Activated T-helper 17 cell treated with anti-CD3 and anti-CD28 coated beads, Interleukin-2, amount 50 U/mL, for 72 hours (primary cell): ENCODE measurements at regions not wholly inside any gene's neighbourhood (a gene's known extent, or its start where the extent isn't known, plus 50 kb on each side); places are given as distances from the start of the nearest gene placed in this dataset.
"Not testable (repeated sequence)": the region's sequence is repeated elsewhere in the genome, so short reads cannot be mapped to it uniquely, and the experiment has no call there.

Experiments
- ATAC-seq: fragments of 150-1000 bp; cut with Tn5 transposase; replicated peaks from 2 replicates; pipeline ENCODE4 v1.10.0; 2021; ENCODE audit warnings: mild to moderate bottlenecking, moderate library complexity
- H3K27ac Mint-ChIP-seq: one replicate; pipeline ENCODE4 v1.8.0; 2022; ENCODE audit warnings: mixed read lengths
- H3K27me3 Mint-ChIP-seq: one replicate; pipeline ENCODE4 v1.8.0; 2022; ENCODE audit warnings: mixed read lengths
- H3K36me3 Mint-ChIP-seq: one replicate; pipeline ENCODE4 v1.8.0; 2022; ENCODE audit warnings: low read depth, mild to moderate bottlenecking, mixed read lengths
- H3K4me1 Mint-ChIP-seq: one replicate; pipeline ENCODE4 v1.8.0; 2022; ENCODE audit warnings: mixed read lengths
- H3K4me3 Mint-ChIP-seq: one replicate; pipeline ENCODE4 v1.8.0; 2022; ENCODE audit warnings: mild to moderate bottlenecking, mixed read lengths
- H3K9me3 Mint-ChIP-seq: one replicate; pipeline ENCODE4 v1.8.0; 2022; ENCODE audit warnings: mixed read lengths

DNA sequence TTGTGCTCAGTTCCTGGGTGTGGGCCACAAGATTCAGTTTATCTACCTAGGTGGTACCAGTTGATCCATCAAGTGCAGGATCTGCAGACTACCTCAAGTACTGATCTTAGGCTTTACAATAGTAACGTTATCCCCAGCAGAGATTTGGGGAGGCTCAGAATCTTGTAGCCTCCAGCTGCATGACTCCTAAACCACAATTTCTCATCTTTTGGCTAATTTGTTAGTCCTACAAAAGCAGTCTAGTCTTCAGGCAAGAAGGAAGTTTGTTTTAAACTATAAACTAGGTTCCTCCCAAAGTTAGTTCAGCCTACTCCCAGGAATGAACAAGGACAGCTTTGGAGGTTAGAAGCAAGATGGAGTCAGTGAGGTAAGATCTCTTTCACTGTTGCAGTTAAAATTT, 213.5 kb upstream of the PIEZO2 start:
- no peaks in the 10 kb centered on the region for H3K4me1 Mint-ChIP-seq
- no peaks in the 10 kb centered on the region for H3K9me3 Mint-ChIP-seq
- H3K27ac Mint-ChIP-seq, result no peak overlapping the region
- no peaks in the 10 kb centered on the region for H3K36me3 Mint-ChIP-seq
- no peaks in the 10 kb centered on the region for H3K27me3 Mint-ChIP-seq
- no peak overlapping the region for H3K4me3 Mint-ChIP-seq
- ATAC-seq, result no peak

DNA sequence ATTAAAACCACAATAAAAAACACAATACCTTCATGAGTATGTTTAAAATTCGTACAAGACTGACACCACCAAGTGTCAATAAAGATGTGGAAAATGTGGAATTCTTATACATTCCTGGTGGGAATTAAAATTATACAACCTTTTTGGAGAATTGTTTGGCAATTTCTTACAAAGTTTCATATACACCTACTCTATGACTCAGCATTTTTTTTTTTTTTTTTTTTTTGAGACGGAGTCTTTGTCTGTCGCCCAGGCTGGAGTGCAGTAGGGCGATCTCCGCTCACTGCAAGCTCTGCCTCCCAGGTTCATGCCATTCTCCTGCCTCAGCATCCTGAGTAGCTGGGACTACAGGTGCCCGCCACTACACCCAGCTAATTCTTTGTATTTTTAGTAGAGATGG, 212.5 kb upstream of the PIEZO2 start:
- not testable (repeated sequence) for H3K36me3 Mint-ChIP-seq, H3K4me3 Mint-ChIP-seq

DNA sequence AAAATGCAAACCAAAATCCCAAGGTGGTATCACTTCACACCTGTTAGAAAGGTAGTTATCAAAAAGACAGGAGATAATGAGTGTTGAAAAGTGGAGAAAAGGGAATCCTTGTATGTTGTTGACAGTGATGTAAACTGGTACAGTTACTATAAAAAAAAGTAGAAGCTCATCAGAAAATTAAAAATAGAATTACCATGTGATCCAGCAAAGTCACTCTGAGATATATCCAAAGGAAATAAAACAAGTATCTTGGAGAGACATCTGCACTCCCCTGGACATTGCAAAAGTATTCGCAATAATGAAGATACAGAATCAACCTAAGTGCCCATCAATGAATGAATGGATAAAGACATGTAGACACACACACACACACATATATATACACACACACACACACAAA, 208.3 kb upstream of the PIEZO2 start:
- H3K27ac Mint-ChIP-seq, result no peak overlapping the region
- no peak for ATAC-seq
- no peaks in the 10 kb centered on the region for H3K9me3 Mint-ChIP-seq
- no peaks in the 10 kb centered on the region for H3K4me1 Mint-ChIP-seq
- no peaks in the 10 kb centered on the region for H3K27me3 Mint-ChIP-seq
- no peak overlapping the region for H3K4me3 Mint-ChIP-seq
- no peaks in the 10 kb centered on the region for H3K36me3 Mint-ChIP-seq

More for the DNA sequence above, 212.5 kb upstream of the PIEZO2 start:
- H3K27ac Mint-ChIP-seq, ATAC-seq, H3K27me3 Mint-ChIP-seq, H3K4me1 Mint-ChIP-seq, H3K9me3 Mint-ChIP-seq: not testable (repeated sequence)

DNA sequence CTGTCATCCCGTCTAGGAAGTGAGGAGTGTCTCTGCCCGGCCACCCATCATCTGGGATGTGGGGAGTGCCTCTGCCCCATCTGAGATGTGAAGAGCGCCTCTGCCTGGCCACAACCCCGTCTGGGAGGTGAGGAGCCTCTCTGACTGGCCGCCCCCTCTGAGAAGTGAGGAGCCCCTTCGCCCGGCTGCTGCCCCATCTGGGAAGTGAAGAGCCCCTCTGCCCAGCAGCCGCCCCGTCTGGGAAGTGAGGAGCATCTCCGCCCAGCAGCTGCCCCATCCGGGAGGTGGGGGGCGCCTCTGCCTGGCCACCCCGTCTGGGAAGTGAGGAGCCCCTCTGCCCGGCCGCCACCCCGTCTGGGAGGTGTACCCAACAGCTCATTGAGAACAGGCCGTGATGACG, 195.2 kb upstream of the PIEZO2 start:
- H3K4me3 Mint-ChIP-seq, H3K4me1 Mint-ChIP-seq, H3K36me3 Mint-ChIP-seq, H3K27ac Mint-ChIP-seq, ATAC-seq: not testable (repeated sequence)
- peaks cover 19% of the 10 kb centered on the region for H3K9me3 Mint-ChIP-seq
- H3K27me3 Mint-ChIP-seq, result peaks cover 18% of the 10 kb centered on the region

DNA sequence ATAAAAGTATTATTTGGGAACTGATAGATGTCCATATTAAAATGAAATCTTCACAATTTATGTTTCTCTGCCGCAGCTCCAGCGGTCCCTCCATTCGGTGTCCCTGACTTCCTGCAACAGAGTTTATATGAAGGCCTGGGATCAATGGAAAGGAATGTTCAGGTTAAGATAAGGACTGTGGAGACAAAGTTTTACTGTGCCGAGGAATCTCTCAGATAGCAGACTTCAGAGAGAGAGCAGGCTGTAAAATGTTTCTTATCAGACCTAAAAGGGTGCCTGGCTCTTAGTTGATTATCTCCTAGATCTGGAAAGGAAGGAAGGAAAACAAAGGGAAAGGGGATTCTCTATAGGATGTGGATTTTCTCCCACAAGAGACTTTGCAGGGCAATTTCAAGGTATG, 193.7 kb upstream of the PIEZO2 start:
- H3K4me1 Mint-ChIP-seq, result no peaks in the 10 kb centered on the region
- peaks cover 14% of the 10 kb centered on the region for H3K9me3 Mint-ChIP-seq
- no peak overlapping the region for H3K27ac Mint-ChIP-seq
- no peaks in the 10 kb centered on the region for H3K36me3 Mint-ChIP-seq
- no peak for ATAC-seq
- peaks cover 15% of the 10 kb centered on the region for H3K27me3 Mint-ChIP-seq
- H3K4me3 Mint-ChIP-seq, result no peak overlapping the region

DNA sequence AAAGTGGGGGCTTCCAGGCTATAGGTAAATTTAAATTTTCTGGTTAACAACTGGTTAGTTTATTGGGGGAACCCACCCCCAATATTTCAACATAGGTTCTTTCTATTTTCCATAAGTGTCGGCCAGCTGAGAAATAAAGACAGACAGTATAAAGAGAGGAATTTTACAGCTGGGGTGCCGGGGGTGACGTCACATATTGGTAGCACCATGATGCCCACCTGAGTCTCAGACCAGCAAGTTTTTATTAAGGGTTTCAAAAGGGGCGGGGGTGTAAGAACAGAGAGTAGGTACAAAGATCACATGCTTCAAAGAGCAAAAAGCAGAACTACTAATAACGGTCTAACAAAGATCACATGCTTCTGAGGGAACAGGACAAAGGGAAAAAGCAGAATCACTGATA, 192.7 kb upstream of the PIEZO2 start:
- not testable (repeated sequence) for H3K27ac Mint-ChIP-seq

DNA sequence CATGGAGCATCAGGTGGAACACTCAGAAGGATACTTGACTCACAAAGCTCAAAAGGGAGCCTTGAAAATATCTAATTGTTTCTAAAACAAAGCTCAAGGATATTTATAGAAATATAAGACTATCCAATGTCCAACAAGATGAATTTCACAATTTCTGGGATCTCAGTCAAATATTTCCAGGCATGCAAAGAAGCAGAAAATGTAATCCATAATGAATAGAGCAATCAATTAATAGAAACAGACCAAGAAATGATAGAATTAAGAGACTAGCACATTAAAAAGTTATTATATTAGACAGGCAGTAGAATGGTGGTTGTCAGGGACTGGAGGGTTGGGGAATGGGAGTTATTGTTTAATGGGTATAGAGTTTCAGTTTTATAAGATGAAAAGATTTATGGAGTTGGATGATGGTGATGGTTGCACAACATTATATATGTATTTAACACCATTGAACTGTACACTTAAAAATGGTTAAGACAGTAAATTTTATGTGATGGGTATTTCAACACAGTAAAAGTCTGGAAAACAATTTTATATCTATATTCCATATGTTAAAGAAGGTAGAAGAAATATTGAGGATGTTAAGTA, 189.9 kb upstream of the PIEZO2 start:
- no peak overlapping the region for H3K27ac Mint-ChIP-seq
- H3K27me3 Mint-ChIP-seq, result peaks cover 20% of the 10 kb centered on the region
- ATAC-seq, result no peak
- H3K4me1 Mint-ChIP-seq, result no peaks in the 10 kb centered on the region
- H3K9me3 Mint-ChIP-seq, result peaks cover 5% of the 10 kb centered on the region
- no peaks in the 10 kb centered on the region for H3K36me3 Mint-ChIP-seq
- H3K4me3 Mint-ChIP-seq, result no peak overlapping the region

More for the DNA sequence above, 192.7 kb upstream of the PIEZO2 start:
- not testable (repeated sequence) for H3K4me1 Mint-ChIP-seq, H3K4me3 Mint-ChIP-seq, ATAC-seq, H3K36me3 Mint-ChIP-seq, H3K9me3 Mint-ChIP-seq
- H3K27me3 Mint-ChIP-seq, result peaks cover 16% of the 10 kb centered on the region

DNA sequence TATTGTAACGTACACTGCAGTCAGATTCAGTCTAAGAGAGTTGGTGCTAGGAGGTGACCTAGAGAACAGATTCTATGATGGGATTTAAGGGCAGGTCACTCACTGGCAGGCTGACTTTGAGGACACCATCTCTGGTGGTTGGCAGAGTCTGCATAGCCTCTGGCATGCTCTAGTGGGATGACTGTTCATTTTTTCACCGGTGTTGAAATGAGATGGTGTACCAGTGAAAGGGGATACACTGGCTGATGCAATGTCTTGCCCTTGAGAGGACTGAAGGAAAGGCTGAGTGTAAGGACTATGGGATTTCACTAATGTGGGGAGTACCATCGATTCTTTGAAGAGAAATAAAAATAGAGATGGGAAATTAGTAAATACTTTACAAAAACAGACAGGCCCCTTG, 186.9 kb upstream of the PIEZO2 start:
- H3K36me3 Mint-ChIP-seq, result no peaks in the 10 kb centered on the region

DNA sequence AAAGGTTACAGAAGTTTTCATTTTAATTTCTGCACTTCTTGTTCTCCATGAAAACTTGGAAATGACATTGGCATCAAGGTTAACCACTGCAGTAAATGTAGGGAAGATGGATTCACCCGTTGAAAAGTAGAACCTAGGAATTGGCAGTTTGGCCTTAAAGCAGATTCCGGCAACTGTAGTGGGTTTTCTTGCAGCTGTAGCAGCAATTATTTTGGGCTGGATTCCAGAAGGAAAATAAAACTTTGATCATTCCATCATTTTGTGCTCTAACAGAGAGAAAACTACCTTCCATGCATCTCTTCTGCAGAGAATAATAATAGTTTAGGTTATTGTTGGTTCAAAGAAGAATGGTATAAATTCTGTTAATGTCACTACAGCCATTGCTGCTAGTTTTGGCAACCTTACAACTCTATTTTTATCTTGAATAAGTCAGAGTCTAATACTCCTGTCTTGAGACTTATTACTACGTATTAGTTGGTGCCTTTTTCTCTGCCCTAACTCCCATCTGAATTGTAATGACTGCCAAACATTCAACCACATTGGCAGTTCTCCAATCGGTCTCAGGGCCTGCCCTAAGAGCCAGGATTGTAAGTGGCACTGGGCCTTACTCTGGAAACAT, 178.1 kb upstream of the PIEZO2 start:
- H3K27ac Mint-ChIP-seq, result no peak overlapping the region
- H3K36me3 Mint-ChIP-seq, result no peaks in the 10 kb centered on the region
- ATAC-seq, result no peak
- peaks cover 6% of the 10 kb centered on the region for H3K27me3 Mint-ChIP-seq
- H3K4me1 Mint-ChIP-seq, result no peaks in the 10 kb centered on the region
- no peak overlapping the region for H3K4me3 Mint-ChIP-seq
- H3K9me3 Mint-ChIP-seq, result no peaks in the 10 kb centered on the region

More for the DNA sequence above, 186.9 kb upstream of the PIEZO2 start:
- no peak overlapping the region for H3K27ac Mint-ChIP-seq
- peaks cover 9% of the 10 kb centered on the region for H3K27me3 Mint-ChIP-seq
- H3K4me3 Mint-ChIP-seq, result no peak overlapping the region
- no peaks in the 10 kb centered on the region for H3K9me3 Mint-ChIP-seq
- no peaks in the 10 kb centered on the region for H3K4me1 Mint-ChIP-seq
- no peak for ATAC-seq

DNA sequence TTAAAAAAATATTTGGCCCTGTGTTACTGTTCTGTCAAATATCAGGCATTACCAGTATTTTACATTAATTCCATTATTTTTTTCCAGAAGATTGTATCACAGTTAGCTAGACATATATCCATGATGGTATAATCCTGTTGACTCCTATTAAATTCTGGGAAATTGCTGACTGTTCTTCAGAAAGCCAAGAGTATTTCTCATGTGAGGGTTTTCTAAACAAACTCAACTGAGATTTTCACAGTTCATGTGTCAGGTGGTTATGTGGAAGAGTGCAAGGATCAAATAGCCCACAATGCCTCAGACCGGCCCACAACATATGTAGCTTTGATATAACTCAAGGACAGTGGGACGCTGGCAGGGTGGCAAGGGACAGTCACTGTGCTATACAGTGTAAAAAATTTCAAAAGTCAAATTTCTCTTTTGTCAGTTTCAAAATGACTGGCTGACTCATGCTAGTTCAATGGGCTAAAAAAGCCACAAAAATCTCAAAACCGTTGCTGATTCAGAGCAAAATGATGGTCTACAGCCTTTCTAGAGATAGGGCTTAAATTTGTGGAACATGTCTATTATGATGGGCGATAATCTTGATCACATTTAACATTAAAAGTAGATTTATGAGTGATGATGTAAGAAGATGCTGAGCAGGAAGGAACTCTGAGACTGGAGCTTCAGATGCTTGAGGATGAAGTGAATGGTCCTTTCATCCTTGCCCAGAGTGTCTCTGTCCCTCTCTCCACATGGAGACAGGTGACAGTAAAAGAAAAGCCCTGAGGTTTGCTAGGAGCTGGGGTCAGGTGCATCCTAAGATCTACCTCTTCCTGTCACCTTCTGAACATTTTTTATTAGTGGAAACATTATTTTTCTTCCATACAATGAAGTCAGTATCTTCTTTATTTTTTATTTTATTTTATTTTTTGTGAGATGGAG, 175.8 kb upstream of the PIEZO2 start:
- no peaks in the 10 kb centered on the region for H3K36me3 Mint-ChIP-seq
- peak; percentile 91 for ATAC-seq
- H3K9me3 Mint-ChIP-seq, result no peaks in the 10 kb centered on the region
- no peak overlapping the region for H3K27ac Mint-ChIP-seq
- H3K4me3 Mint-ChIP-seq, result no peak overlapping the region
- peaks cover 8% of the 10 kb centered on the region for H3K27me3 Mint-ChIP-seq
- no peaks in the 10 kb centered on the region for H3K4me1 Mint-ChIP-seq

DNA sequence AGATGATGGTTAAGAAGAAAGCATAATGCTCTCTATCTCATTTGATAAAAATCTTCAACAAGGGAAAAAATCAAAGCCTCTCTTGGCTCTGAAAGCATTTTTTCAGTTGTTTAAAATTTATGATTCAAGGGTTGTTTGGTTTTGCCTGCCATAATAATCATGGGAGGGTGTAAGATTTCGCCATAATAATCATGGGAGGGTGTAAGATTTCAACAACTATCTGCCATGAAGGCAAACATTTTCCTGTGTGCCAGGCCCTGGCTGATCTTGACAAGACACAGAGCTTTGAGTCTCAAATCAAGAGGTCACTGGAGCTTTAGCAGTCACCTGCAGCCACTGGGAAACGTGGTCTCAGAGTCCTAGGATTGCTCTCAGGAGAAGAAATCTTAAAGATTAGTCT, 175.1 kb upstream of the PIEZO2 start:
- Mint-ChIP-seq H3K9me3 (no peaks in the 10 kb centered on the region), H3K4me1 (no peaks in the 10 kb centered on the region), H3K4me3 (no peak overlapping the region), H3K27ac (no peak overlapping the region), H3K36me3 (no peaks in the 10 kb centered on the region), H3K27me3 (peaks cover 9% of the 10 kb centered on the region)
- ATAC-seq, result no peak

DNA sequence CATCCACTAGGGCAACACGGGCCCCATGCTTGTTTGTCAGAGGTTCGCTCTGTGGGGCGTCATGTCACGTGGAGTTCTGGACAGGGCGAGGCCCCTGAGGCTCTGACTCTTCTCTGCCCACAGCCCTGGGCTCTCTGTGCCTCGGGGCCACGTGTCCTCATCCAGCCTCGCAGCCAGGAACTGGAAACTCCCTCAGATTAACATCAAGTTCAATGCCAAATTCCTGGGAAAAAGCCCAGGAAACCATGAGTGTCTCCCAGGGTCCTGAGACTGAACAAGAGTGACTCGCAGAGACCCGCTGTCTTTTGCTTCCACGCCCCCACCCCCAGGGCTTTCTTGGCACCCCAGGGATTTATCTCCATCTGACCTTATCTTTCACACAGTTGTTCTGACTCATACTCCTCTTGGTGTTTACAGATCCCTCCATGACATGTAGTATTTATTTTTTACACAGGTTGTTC, 174.0 kb upstream of the PIEZO2 start:
- Mint-ChIP-seq H3K27ac (no peak overlapping the region), H3K9me3 (no peaks in the 10 kb centered on the region), H3K4me1 (no peaks in the 10 kb centered on the region), H3K27me3 (peaks cover 9% of the 10 kb centered on the region), H3K4me3 (no peak overlapping the region), H3K36me3 (no peaks in the 10 kb centered on the region)
- ATAC-seq, result no peak

DNA sequence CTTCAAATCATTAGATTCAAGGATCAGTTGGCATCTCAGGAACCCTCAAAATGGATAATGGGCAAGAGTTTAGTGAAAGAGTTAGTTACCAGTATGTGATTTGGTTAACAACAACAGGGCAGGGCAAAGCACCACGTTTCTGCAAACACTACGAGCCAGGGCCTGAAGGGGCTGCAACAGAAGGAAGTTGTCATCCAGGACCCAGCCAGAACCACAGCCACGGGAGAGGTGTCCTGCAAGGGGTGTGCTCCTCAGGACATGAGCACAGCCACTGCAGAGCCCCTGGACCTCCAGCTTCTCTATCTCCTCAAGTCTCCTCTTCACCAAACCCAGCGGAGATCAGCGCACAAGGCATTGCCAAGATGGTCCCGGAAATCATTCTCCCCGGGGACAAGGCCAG, 173.3 kb upstream of the PIEZO2 start:
- H3K9me3 Mint-ChIP-seq, result no peaks in the 10 kb centered on the region
- no peaks in the 10 kb centered on the region for H3K4me1 Mint-ChIP-seq
- no peaks in the 10 kb centered on the region for H3K36me3 Mint-ChIP-seq
- peaks cover 9% of the 10 kb centered on the region for H3K27me3 Mint-ChIP-seq
- ATAC-seq, result no peak
- H3K27ac Mint-ChIP-seq, result no peak overlapping the region
- no peak overlapping the region for H3K4me3 Mint-ChIP-seq

DNA sequence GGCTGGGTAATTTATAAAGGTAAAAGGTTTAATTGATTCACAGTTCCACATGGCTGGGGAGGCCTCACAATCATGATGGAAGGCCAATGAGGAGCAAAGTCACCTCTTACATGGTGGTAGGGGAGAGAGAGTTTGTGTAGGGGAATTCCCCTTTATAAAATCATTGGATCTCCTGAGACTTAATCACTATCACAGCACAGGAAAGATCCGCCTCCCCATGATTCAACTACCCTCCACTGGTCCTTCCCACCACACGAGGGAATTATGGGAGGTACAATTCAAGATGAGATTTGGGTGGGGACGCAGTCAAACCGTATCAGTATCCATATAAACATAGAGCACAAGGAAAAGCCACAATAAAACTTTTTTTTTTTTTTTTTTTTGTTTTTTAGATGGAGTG, 172.6 kb upstream of the PIEZO2 start:
- Mint-ChIP-seq H3K27ac (no peak overlapping the region), H3K4me1 (no peaks in the 10 kb centered on the region), H3K36me3 (no peaks in the 10 kb centered on the region), H3K27me3 (peaks cover 9% of the 10 kb centered on the region), H3K4me3 (no peak overlapping the region), H3K9me3 (no peaks in the 10 kb centered on the region)
- ATAC-seq, result no peak

DNA sequence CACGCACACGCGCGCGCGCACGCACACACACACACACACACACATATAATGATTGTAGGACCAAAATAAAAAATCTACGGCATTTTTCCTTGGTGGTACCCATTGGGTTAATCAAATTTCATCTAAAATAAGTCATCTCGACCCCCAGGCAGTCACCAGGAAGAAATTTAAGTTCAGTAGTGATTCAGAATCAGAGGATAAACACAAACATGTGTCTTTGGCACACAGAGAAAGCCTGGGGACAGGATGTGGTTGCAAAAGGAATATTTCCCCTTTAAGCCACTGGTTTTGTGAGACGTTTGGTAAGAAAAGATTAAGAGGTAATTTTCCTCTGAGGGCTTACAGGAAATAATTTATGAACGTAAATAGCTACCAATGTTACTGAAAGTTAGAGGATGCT, 171.6 kb upstream of the PIEZO2 start:
- Mint-ChIP-seq H3K27ac (no peak overlapping the region), H3K9me3 (no peaks in the 10 kb centered on the region), H3K4me3 (no peak overlapping the region), H3K27me3 (peaks cover 3% of the 10 kb centered on the region), H3K36me3 (no peaks in the 10 kb centered on the region), H3K4me1 (no peaks in the 10 kb centered on the region)
- ATAC-seq, result no peak
